CD4-positive, CD25-positive, alpha-beta regulatory T cell (primary cell): ENCODE measurements at regions not wholly inside any gene's neighbourhood (a gene's known extent, or its start where the extent isn't known, plus 50 kb on each side); places are given as distances from the start of the nearest gene placed in this dataset.
"Not testable (repeated sequence)": the region's sequence is repeated elsewhere in the genome, so short reads cannot be mapped to it uniquely, and the experiment has no call there.

ENCODE experiments used
- ATAC-seq, 2 donors: fragments of 150-1000 bp; cut with Tn5 transposase; one replicate each; pipeline ENCODE4 v1.10.0; 2021; ENCODE audit warnings: low read depth in 2 of 2, moderate number of reproducible peaks in 2 of 2, moderate library complexity in 1 of 2
- DNase-seq, 3 donors: peaks; one replicate each; pipeline versions ENCODE4 v3.0.0 to v3.0.0-alpha.2; 2012 to 2022; ENCODE audit warnings: mixed read lengths in 1 of 3
- H3K27ac ChIP-seq: one replicate; pipeline ENCODE4 v1.7.0; 2013; ENCODE audit warnings: mild to moderate bottlenecking, low read length; ENCODE audit not compliant: insufficient read depth, poor library complexity, severe bottlenecking
- H3K27me3 ChIP-seq: one replicate; pipeline ENCODE4 v1.7.0; 2013; ENCODE audit warnings: low read length; ENCODE audit not compliant: control insufficient read depth, insufficient read depth
- H3K36me3 ChIP-seq: one replicate; pipeline ENCODE4 v1.7.0; 2013; ENCODE audit warnings: mild to moderate bottlenecking, low read length, moderate library complexity; ENCODE audit not compliant: control insufficient read depth, insufficient read depth
- H3K4me1 ChIP-seq: 2 replicates; pipeline ENCODE4 v1.7.0; 2013; ENCODE audit warnings: mild to moderate bottlenecking, low read length; ENCODE audit not compliant: insufficient read depth, control insufficient read depth, poor library complexity, severe bottlenecking
- H3K4me3 ChIP-seq: one replicate; pipeline ENCODE4 v1.7.0; 2013; ENCODE audit warnings: low read depth, mild to moderate bottlenecking, low read length, moderate library complexity
- H3K9me3 ChIP-seq, 2 experiments: 1 replicate in 1 of 2; 2 replicates in 1 of 2; pipeline ENCODE4 v1.7.0; 2013; ENCODE audit warnings: low read length in 2 of 2, mild to moderate bottlenecking in 1 of 2, moderate library complexity in 1 of 2; ENCODE audit not compliant: control insufficient read depth in 2 of 2
- H3K27ac Mint-ChIP-seq, 3 donors: one replicate each; pipeline ENCODE4 v1.8.0; 2020 to 2022; ENCODE audit warnings: mild to moderate bottlenecking in 3 of 3, mixed read lengths in 3 of 3, moderate library complexity in 2 of 3
- H3K27me3 Mint-ChIP-seq: one replicate; pipeline ENCODE4 v1.8.0; 2022; ENCODE audit warnings: mild to moderate bottlenecking, mixed read lengths
- H3K36me3 Mint-ChIP-seq: one replicate; pipeline ENCODE4 v1.8.0; 2020; ENCODE audit warnings: mixed read lengths
- H3K4me1 Mint-ChIP-seq, 4 donors: one replicate each; pipeline ENCODE4 v1.8.0; 2020 to 2022; ENCODE audit warnings: mixed read lengths in 4 of 4, mild to moderate bottlenecking in 1 of 4
- H3K4me3 Mint-ChIP-seq, 4 donors: one replicate each; pipeline ENCODE4 v1.8.0; 2020 to 2022; ENCODE audit warnings: mild to moderate bottlenecking in 4 of 4, mixed read lengths in 4 of 4, moderate library complexity in 3 of 4
- H3K9me3 Mint-ChIP-seq, 7 donors: one replicate each; pipeline ENCODE4 v1.8.0; 2020 to 2022; ENCODE audit warnings: mixed read lengths in 7 of 7, mild to moderate bottlenecking in 3 of 7, moderate library complexity in 2 of 7

DNA sequence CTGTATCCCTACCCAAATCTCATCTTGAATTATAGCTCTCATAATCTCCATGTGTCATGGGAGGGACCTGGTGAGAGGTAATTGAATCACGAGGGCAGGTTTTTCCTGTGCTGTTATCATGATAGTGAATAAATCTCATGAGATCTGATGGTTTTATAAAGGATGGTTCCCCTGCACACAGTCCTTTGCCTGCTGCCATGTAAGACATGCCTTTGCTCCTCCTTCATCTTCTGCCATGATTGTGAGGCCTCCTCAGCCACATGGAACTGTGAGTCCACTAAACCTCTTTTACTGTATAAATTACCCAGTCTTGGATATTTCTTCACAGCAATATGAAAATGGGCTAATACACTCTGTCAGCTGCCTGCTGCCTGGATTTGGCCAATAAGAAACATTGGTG lies 133.8 kb upstream of the POU3F1 start:
- H3K36me3 ChIP-seq, H3K27ac Mint-ChIP-seq, DNase-seq, H3K27me3 ChIP-seq, H3K36me3 Mint-ChIP-seq, H3K4me3 Mint-ChIP-seq, H3K4me1 Mint-ChIP-seq, ATAC-seq, H3K9me3 Mint-ChIP-seq, H3K4me3 ChIP-seq, H3K9me3 ChIP-seq, H3K4me1 ChIP-seq, H3K27ac ChIP-seq: not testable (repeated sequence)
- H3K27me3 Mint-ChIP-seq: peaks cover 11% of the 10 kb centered on the region

DNA sequence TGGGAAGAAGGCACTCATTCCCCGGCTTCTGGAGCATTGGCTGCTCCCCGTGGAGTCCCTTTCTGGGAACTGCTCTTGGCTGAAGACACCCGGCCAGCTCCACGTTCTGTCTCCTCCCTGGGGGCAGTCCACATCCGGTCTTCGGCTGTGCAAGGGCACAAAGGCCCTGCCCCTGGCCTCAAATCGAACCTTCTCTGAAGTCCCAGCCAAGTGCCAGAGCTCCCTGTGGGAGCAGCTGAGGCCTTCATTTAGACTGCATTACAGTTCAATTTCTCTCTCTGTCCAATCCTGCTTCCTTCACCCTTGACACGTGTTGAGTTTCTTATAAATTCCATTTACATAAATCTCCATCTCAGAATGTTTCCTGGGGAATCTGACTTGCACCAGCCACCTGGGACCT lies 132.9 kb upstream of the POU3F1 start:
- Mint-ChIP-seq H3K4me3 (peak overlapping the region in 1 of 4 donors; percentile 21), H3K36me3 (no peaks in the 10 kb centered on the region), H3K9me3 (peaks cover 0 to 2% (median 0%) of the 10 kb centered on the region in 7 donors), H3K27me3 (peaks cover 11% of the 10 kb centered on the region), H3K4me1 (no peaks in the 10 kb centered on the region), H3K27ac (no peak overlapping the region)
- Histone ChIP-seq H3K27me3 (no peaks in the 10 kb centered on the region), H3K27ac (no peak overlapping the region), H3K4me1 (no peaks in the 10 kb centered on the region), H3K36me3 (no peaks in the 10 kb centered on the region), H3K9me3 (no peaks in the 10 kb centered on the region), H3K4me3 (no peak overlapping the region)
- DNase-seq (no peak), ATAC-seq (no peak)

DNA sequence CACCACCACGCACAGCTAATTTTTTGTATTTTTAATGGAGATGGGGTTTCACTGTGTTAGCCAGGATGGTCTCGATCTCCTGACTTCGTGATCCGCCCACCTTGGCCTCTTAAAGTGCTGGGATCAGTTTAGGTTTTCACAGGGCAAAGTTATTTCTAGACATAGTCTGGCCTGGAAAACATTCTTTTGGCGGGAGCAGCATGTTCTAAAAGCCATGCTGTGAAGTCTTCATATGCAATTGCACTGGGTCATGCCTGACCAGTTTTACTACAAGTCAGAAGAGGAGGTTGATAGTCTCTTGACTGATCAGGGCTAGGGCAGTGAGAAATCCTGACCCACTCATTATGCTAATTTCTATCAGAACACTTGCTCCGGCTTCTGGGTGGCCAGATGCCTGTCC lies 131.6 kb upstream of the POU3F1 start:
- H3K36me3 Mint-ChIP-seq: no peaks in the 10 kb centered on the region
- peaks cover 0 to 2% (median 0%) of the 10 kb centered on the region in 7 donors for H3K9me3 Mint-ChIP-seq
- no peaks in the 10 kb centered on the region for H3K27me3 ChIP-seq
- no peaks in the 10 kb centered on the region for H3K9me3 ChIP-seq
- no peaks in the 10 kb centered on the region for H3K4me1 Mint-ChIP-seq
- no peak overlapping the region for H3K4me3 Mint-ChIP-seq
- no peak overlapping the region for H3K4me3 ChIP-seq
- no peaks in the 10 kb centered on the region for H3K4me1 ChIP-seq
- DNase-seq (no peak), ATAC-seq (no peak)
- no peak overlapping the region for H3K27ac ChIP-seq
- H3K27ac Mint-ChIP-seq: no peak overlapping the region
- H3K36me3 ChIP-seq: no peaks in the 10 kb centered on the region
- H3K27me3 Mint-ChIP-seq: peaks cover 11% of the 10 kb centered on the region

DNA sequence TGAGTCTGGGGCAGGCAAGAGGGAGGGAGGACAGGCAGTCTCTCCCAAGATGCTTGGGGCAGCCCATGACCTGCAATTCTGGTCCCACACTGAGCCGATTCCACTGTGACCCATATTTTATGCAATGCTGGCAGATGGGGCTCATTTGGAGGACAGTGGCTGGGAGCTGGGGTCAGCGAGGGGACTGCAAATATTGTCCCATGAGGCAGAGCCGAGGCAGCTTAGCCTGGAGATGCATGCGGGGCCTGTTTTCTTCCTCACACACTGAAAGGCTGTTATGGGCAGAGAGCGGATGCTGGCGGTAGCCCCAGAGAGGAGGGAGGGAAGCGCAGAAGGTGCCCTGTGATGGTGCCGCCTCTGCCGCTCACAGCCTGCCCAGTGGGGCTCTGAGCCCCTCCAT lies 128.5 kb upstream of the POU3F1 start:
- ATAC-seq: no peak

DNA sequence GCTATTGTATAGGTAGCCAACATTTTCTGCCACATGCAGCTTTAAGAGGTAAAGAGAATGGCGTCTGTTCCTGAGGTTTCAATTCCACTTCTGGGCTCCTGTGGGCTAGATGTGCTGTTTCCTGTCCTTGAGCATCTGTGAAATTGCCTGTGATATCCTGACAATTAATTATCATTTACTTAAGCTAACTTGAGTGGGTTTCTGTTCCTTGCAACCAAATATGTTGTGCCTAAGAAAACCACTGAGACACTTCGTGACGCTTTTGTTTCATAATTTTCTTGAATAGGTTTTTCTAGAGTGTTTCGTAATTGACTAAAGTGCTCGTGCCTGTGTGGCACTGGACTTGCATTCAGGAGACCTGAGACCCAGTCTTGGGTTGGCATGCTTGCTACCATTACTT lies 127.3 kb upstream of the POU3F1 start:
- no peaks in the 10 kb centered on the region for H3K4me1 ChIP-seq
- no peaks in the 10 kb centered on the region for H3K9me3 Mint-ChIP-seq
- H3K27ac Mint-ChIP-seq: no peak overlapping the region
- no peaks in the 10 kb centered on the region for H3K4me1 Mint-ChIP-seq
- H3K4me3 Mint-ChIP-seq: no peak overlapping the region
- H3K4me3 ChIP-seq: no peak overlapping the region
- H3K36me3 Mint-ChIP-seq: no peaks in the 10 kb centered on the region
- ATAC-seq (no peak), DNase-seq (no peak)
- H3K27ac ChIP-seq: no peak overlapping the region
- no peaks in the 10 kb centered on the region for H3K9me3 ChIP-seq
- H3K36me3 ChIP-seq: no peaks in the 10 kb centered on the region
- H3K27me3 Mint-ChIP-seq: peaks cover 10% of the 10 kb centered on the region
- no peaks in the 10 kb centered on the region for H3K27me3 ChIP-seq

More for the DNA sequence above, 128.5 kb upstream of the POU3F1 start:
- H3K4me3 Mint-ChIP-seq: no peak overlapping the region
- Histone ChIP-seq H3K9me3 (no peaks in the 10 kb centered on the region), H3K4me3 (no peak overlapping the region), H3K36me3 (no peaks in the 10 kb centered on the region), H3K27me3 (no peaks in the 10 kb centered on the region), H3K4me1 (no peaks in the 10 kb centered on the region), H3K27ac (no peak overlapping the region)
- H3K36me3 Mint-ChIP-seq: no peaks in the 10 kb centered on the region
- DNase-seq: no peak
- H3K9me3 Mint-ChIP-seq: no peaks in the 10 kb centered on the region
- H3K27ac Mint-ChIP-seq: no peak overlapping the region
- no peaks in the 10 kb centered on the region for H3K4me1 Mint-ChIP-seq
- H3K27me3 Mint-ChIP-seq: peaks cover 11% of the 10 kb centered on the region

DNA sequence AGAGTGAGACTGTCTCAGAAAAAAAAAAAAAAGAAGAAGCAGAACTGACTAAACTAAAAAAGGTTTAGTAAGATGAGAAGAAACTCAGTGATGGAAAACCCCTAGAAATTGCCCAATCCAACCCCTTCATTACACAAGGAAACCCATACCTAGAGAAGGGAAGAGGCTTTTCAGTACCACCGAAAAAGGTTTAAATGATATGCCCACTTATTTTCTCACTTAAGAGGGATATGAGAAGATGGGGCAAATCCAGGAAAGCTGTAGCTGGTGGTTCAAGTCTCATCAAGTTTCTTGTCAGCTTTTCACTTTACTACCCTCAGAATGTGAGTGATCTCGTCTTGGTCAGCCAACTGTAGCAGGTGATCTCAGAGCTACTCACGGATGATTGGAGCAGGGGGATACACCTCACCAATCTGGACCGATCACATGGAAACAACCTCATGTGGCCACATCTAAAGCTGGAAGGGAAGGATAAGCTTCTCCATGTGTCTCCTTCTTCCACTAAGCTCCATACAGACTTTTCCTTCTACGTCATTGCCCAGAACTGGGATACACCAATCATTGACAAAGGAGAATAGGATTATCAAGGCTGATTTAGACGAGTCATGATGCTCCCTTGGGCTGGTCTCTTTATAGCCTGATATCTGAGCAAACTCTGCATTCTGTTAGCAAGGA lies 126.7 kb upstream of the POU3F1 start:
- Mint-ChIP-seq H3K27ac (no peak overlapping the region), H3K27me3 (peaks cover 10% of the 10 kb centered on the region), H3K4me1 (no peaks in the 10 kb centered on the region), H3K9me3 (no peaks in the 10 kb centered on the region), H3K4me3 (no peak overlapping the region), H3K36me3 (no peaks in the 10 kb centered on the region)
- no peak for ATAC-seq
- no peaks in the 10 kb centered on the region for H3K4me1 ChIP-seq
- no peaks in the 10 kb centered on the region for H3K27me3 ChIP-seq
- DNase-seq: no peak
- H3K36me3 ChIP-seq: no peaks in the 10 kb centered on the region
- H3K9me3 ChIP-seq: no peaks in the 10 kb centered on the region
- no peak overlapping the region for H3K27ac ChIP-seq
- H3K4me3 ChIP-seq: no peak overlapping the region

DNA sequence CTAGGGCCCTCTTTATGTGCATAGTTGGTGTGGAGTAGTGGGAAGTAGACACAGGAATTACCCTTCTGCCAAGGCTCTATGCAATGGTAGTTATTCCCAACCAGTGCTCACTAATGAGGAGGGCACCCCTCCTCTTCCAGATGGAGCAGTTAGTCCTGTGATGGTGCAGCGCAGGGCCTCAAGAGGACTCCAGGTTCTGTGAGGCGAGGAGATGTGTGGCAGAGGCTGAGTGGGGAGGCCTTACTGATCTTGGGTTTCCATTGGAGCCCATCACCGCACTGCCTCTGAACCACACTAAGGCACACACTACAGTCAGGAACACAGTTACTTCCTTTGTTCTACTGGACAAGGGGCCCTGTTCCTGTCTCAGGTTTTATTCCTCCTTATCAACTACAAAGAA lies 122.5 kb upstream of the POU3F1 start:
- H3K27me3 Mint-ChIP-seq: peaks cover 21% of the 10 kb centered on the region
- DNase-seq (no peak), ATAC-seq (no peak)
- no peaks in the 10 kb centered on the region for H3K36me3 ChIP-seq
- H3K4me3 ChIP-seq: no peak overlapping the region
- H3K4me3 Mint-ChIP-seq: no peak overlapping the region
- no peaks in the 10 kb centered on the region for H3K4me1 Mint-ChIP-seq
- H3K27ac ChIP-seq: no peak overlapping the region
- no peaks in the 10 kb centered on the region for H3K9me3 ChIP-seq
- H3K4me1 ChIP-seq: no peaks in the 10 kb centered on the region
- peaks cover 3% of the 10 kb centered on the region for H3K27me3 ChIP-seq
- peaks cover 0 to 1% (median 0%) of the 10 kb centered on the region in 7 donors for H3K9me3 Mint-ChIP-seq
- H3K36me3 Mint-ChIP-seq: no peaks in the 10 kb centered on the region
- no peak overlapping the region for H3K27ac Mint-ChIP-seq

DNA sequence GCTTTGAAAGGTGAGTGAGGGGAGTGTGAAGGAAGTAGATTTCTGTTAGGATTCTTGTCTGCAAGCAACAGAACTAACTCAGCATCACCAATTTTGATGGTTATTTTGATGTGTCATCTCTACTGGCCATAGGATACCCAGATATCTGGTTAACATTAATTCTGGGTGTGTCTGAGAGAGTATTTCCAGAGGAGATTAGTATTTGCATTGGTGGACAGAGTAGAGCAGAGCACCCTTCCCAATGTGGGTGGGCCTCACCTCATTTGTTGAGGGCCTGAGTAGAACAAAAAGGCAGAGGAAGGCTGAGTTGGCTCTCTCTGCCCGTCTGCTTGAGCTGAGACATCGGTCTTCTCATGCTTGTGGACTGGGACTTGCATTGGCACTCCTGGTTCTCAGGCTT lies 121.8 kb upstream of the POU3F1 start:
- Mint-ChIP-seq H3K4me3 (no peak overlapping the region), H3K27ac (no peak overlapping the region), H3K4me1 (no peaks in the 10 kb centered on the region)

More for the DNA sequence above, 121.8 kb upstream of the POU3F1 start:
- no peaks in the 10 kb centered on the region for H3K9me3 ChIP-seq
- DNase-seq (no peak), ATAC-seq (no peak)
- peaks cover 3% of the 10 kb centered on the region for H3K27me3 ChIP-seq
- H3K27ac ChIP-seq: no peak overlapping the region
- no peaks in the 10 kb centered on the region for H3K36me3 Mint-ChIP-seq
- H3K9me3 Mint-ChIP-seq: peaks cover 0 to 1% (median 0%) of the 10 kb centered on the region in 7 donors
- peaks cover 21% of the 10 kb centered on the region for H3K27me3 Mint-ChIP-seq
- H3K4me3 ChIP-seq: no peak overlapping the region
- no peaks in the 10 kb centered on the region for H3K4me1 ChIP-seq
- H3K36me3 ChIP-seq: no peaks in the 10 kb centered on the region
